ENCODE measurements at regions not wholly inside any gene's neighbourhood (a gene's known extent, or its start where the extent isn't known, plus 50 kb on each side); places are given as distances from the start of the nearest gene placed in this dataset.

- intact Hi-C loops (cut with DNase I): no loop called here
- DNase-seq: no peak
- Histone ChIP-seq H3K27ac (no peak overlapping the region), H3K9me3 (no peaks in the 10 kb centered on the region), H3K4me1 (no peaks in the 10 kb centered on the region), H3K27me3 (no peaks in the 10 kb centered on the region), H3K4me3 (no peak overlapping the region), H3K36me3 (no peaks in the 10 kb centered on the region)
- TF ChIP-seq POLR2A (IDR thresholded peaks at IDR 0.05) (no peak), EP300 (IDR thresholded peaks at IDR 0.05) (no peak), CTCF (IDR thresholded peaks at IDR 0.05) (no peak), POLR2AphosphoS5 (IDR thresholded peaks at IDR 0.05) (no peak)
- 90 to 94% methylated on average over 8 of the region's 8 CpGs for WGBS, 2 donors
Observed at GRCh38 chr10:124346831-124347230, 71.9 kb downstream of the OAT start.

- intact Hi-C loops (cut with DNase I): no loop called here
- WGBS, 2 donors: 94 to 96% methylated on average over 8 of the region's 8 CpGs
- H3K4me1 ChIP-seq: no peaks in the 10 kb centered on the region
- H3K4me3 ChIP-seq: no peak overlapping the region
- no peaks in the 10 kb centered on the region for H3K9me3 ChIP-seq
- H3K27me3 ChIP-seq: no peaks in the 10 kb centered on the region
- DNase-seq: no peak
- no peak overlapping the region for H3K27ac ChIP-seq
- no peaks in the 10 kb centered on the region for H3K36me3 ChIP-seq
- TF ChIP-seq EP300 (IDR thresholded peaks at IDR 0.05): no peak
- no peak for TF ChIP-seq POLR2AphosphoS5 (IDR thresholded peaks at IDR 0.05)
- no peak for TF ChIP-seq CTCF (IDR thresholded peaks at IDR 0.05)
- no peak for TF ChIP-seq POLR2A (IDR thresholded peaks at IDR 0.05)
Observed at GRCh38 chr10:124345521-124345920, 73.2 kb downstream of the OAT start.

GRCh38 chr10:124344931-124345330 lies 73.8 kb downstream of the OAT start:
- DNase-seq: no peak
- no peak overlapping the region for H3K27ac ChIP-seq
- H3K4me3 ChIP-seq: no peak overlapping the region
- H3K27me3 ChIP-seq: no peaks in the 10 kb centered on the region
- H3K36me3 ChIP-seq: no peaks in the 10 kb centered on the region
- 78 to 90% methylated on average over 3 of the region's 3 CpGs for WGBS, 2 donors
- intact Hi-C loops (cut with DNase I): no loop called here
- no peaks in the 10 kb centered on the region for H3K9me3 ChIP-seq
- no peaks in the 10 kb centered on the region for H3K4me1 ChIP-seq
- TF ChIP-seq CTCF (IDR thresholded peaks at IDR 0.05) (no peak), EP300 (IDR thresholded peaks at IDR 0.05) (no peak), POLR2A (IDR thresholded peaks at IDR 0.05) (no peak), POLR2AphosphoS5 (IDR thresholded peaks at IDR 0.05) (no peak)

- 85 to 92% methylated on average over 8 of the region's 8 CpGs for WGBS, 2 donors
- Histone ChIP-seq H3K36me3 (no peaks in the 10 kb centered on the region), H3K27me3 (no peaks in the 10 kb centered on the region), H3K9me3 (no peaks in the 10 kb centered on the region), H3K4me3 (no peak overlapping the region), H3K27ac (no peak overlapping the region), H3K4me1 (no peaks in the 10 kb centered on the region)
- DNase-seq: no peak
- TF ChIP-seq POLR2A (IDR thresholded peaks at IDR 0.05): no peak
- no peak for TF ChIP-seq POLR2AphosphoS5 (IDR thresholded peaks at IDR 0.05)
- no peak for TF ChIP-seq CTCF (IDR thresholded peaks at IDR 0.05)
- TF ChIP-seq EP300 (IDR thresholded peaks at IDR 0.05): no peak
- intact Hi-C loops (cut with DNase I): no loop called here
Observed at GRCh38 chr10:124344266-124344590, 74.5 kb downstream of the OAT start.

All from sigmoid colon (tissue), 6 donors.